Stimulated activated naive CD8-positive, alpha-beta T cell treated with anti-CD3 and anti-CD28 coated beads, Interleukin-15, Interleukin-2, amounts not matched to agents 100 U/mL and 50 U/mL, for 24 hours (primary cell): ENCODE measurements at regions not wholly inside any gene's neighbourhood (a gene's known extent, or its start where the extent isn't known, plus 50 kb on each side); places are given as distances from the start of the nearest gene placed in this dataset.

Source experiments
- ATAC-seq: fragments of 150-1000 bp; cut with Tn5 transposase; one replicate; pipeline ENCODE4 v1.10.0; 2021
- DNase-seq: peaks from one replicate; pipeline ENCODE4 v3.0.0; 2021

GRCh38 chr1:55326496-55327243 is 111.5 kb upstream of the USP24 start:
- no peak for DNase-seq
- ATAC-seq = no peak

GRCh38 chr1:55323760-55324159 is 108.6 kb upstream of the USP24 start:
- no peak for DNase-seq
- no peak for ATAC-seq

- no peak for DNase-seq
- no peak for ATAC-seq
These were observed 107.7 kb upstream of the USP24 start for GRCh38 chr1:55322842-55323241.

- no peak for DNase-seq
- no peak for ATAC-seq
These were observed 106.8 kb upstream of the USP24 start for GRCh38 chr1:55321942-55322341.

- ATAC-seq = no peak
- no peak for DNase-seq
These were observed 105.7 kb upstream of the USP24 start for GRCh38 chr1:55320891-55321290.

- ATAC-seq = no peak
- DNase-seq = no peak
These were observed 103.1 kb upstream of the USP24 start for GRCh38 chr1:55318116-55318817.

- ATAC-seq (no peak), DNase-seq (no peak)
These were observed 102.5 kb upstream of the USP24 start for GRCh38 chr1:55317673-55318072.

- no peak for ATAC-seq
These were observed 101.9 kb upstream of the USP24 start for GRCh38 chr1:55316947-55317662.

GRCh38 chr1:55316502-55316901 is 101.3 kb upstream of the USP24 start:
- ATAC-seq (no peak), DNase-seq (no peak)

More at GRCh38 chr1:55316947-55317662, 101.9 kb upstream of the USP24 start:
- no peak for DNase-seq

- no peak for ATAC-seq
- no peak for DNase-seq
These were observed 100.4 kb upstream of the USP24 start for GRCh38 chr1:55315552-55315951.

- no peak for ATAC-seq
- DNase-seq = no peak
These were observed 99.6 kb upstream of the USP24 start for GRCh38 chr1:55314740-55315139.

GRCh38 chr1:55313903-55314302 is 98.7 kb upstream of the USP24 start:
- ATAC-seq = peak; percentile 26
- no peak for DNase-seq

- ATAC-seq (no peak), DNase-seq (no peak)
These were observed 96.8 kb upstream of the USP24 start for GRCh38 chr1:55311979-55312378.

GRCh38 chr1:55311057-55311641 is 96.0 kb upstream of the USP24 start:
- no peak for DNase-seq
- ATAC-seq = no peak

GRCh38 chr1:55310505-55310971 is 95.4 kb upstream of the USP24 start:
- no peak for ATAC-seq
- peak; percentile 19 for DNase-seq

- DNase-seq = no peak
- ATAC-seq = no peak
These were observed 94.8 kb upstream of the USP24 start for GRCh38 chr1:55309786-55310504.

- no peak for DNase-seq
- no peak for ATAC-seq
These were observed 93.9 kb upstream of the USP24 start for GRCh38 chr1:55309053-55309452.

GRCh38 chr1:55305735-55306134 is 90.6 kb upstream of the USP24 start:
- DNase-seq (no peak), ATAC-seq (peak; percentile 25)

- DNase-seq (no peak), ATAC-seq (no peak)
These were observed 89.1 kb upstream of the USP24 start for GRCh38 chr1:55304229-55304740.

- DNase-seq (no peak), ATAC-seq (no peak)
These were observed 87.8 kb upstream of the USP24 start for GRCh38 chr1:55302972-55303371.

GRCh38 chr1:55301912-55302311 is 86.7 kb upstream of the USP24 start:
- DNase-seq = no peak
- ATAC-seq = no peak

- no peak for ATAC-seq
- DNase-seq = no peak
These were observed 85.8 kb upstream of the USP24 start for GRCh38 chr1:55300975-55301374.
